Inferior parietal cortex (tissue), 1 donor: ENCODE measurements at regions not wholly inside any gene's neighbourhood (a gene's known extent, or its start where the extent isn't known, plus 50 kb on each side); places are given as distances from the start of the nearest gene placed in this dataset.

Source experiments
- DNase-seq: peaks from one replicate; pipeline ENCODE4 v3.0.0-alpha.2; 2016; ENCODE audit errors: extremely low spot score

- DNase-seq, result no peak
These were observed 168.4 kb upstream of the EDNRA start for GRCh38 chr4:147312376-147313046.

GRCh38 chr4:147313108-147313507 is 167.8 kb upstream of the EDNRA start:
- no peak for DNase-seq

GRCh38 chr4:147318586-147318985 is 162.3 kb upstream of the EDNRA start:
- no peak for DNase-seq

GRCh38 chr4:147325571-147325981 is 155.3 kb upstream of the EDNRA start:
- DNase-seq, result no peak

- no peak for DNase-seq
These were observed 154.3 kb upstream of the EDNRA start for GRCh38 chr4:147326591-147326990.

- DNase-seq, result no peak
These were observed 153.6 kb upstream of the EDNRA start for GRCh38 chr4:147327322-147327721.

- no peak for DNase-seq
These were observed 152.7 kb upstream of the EDNRA start for GRCh38 chr4:147328189-147328588.

- no peak for DNase-seq
These were observed 152.0 kb upstream of the EDNRA start for GRCh38 chr4:147328756-147329446.

GRCh38 chr4:147332091-147332490 is 148.8 kb upstream of the EDNRA start:
- no peak for DNase-seq

GRCh38 chr4:147334478-147334877 is 146.4 kb upstream of the EDNRA start:
- DNase-seq, result no peak

GRCh38 chr4:147335183-147335582 is 145.7 kb upstream of the EDNRA start:
- DNase-seq, result no peak

- no peak for DNase-seq
These were observed 144.6 kb upstream of the EDNRA start for GRCh38 chr4:147336252-147336651.

- no peak for DNase-seq
These were observed 141.8 kb upstream of the EDNRA start for GRCh38 chr4:147339100-147339499.

- no peak for DNase-seq
These were observed 140.8 kb upstream of the EDNRA start for GRCh38 chr4:147340111-147340510.

GRCh38 chr4:147340591-147341120 is 140.2 kb upstream of the EDNRA start:
- DNase-seq, result no peak

GRCh38 chr4:147343692-147344091 is 137.2 kb upstream of the EDNRA start:
- no peak for DNase-seq

GRCh38 chr4:147345662-147346061 is 135.2 kb upstream of the EDNRA start:
- no peak for DNase-seq

GRCh38 chr4:147347217-147347616 is 133.7 kb upstream of the EDNRA start:
- no peak for DNase-seq

- DNase-seq, result no peak
These were observed 131.7 kb upstream of the EDNRA start for GRCh38 chr4:147349193-147349592.

GRCh38 chr4:147351083-147351787 is 129.7 kb upstream of the EDNRA start:
- DNase-seq, result no peak

- no peak for DNase-seq
These were observed 126.7 kb upstream of the EDNRA start for GRCh38 chr4:147354237-147354636.

- no peak for DNase-seq
These were observed 125.8 kb upstream of the EDNRA start for GRCh38 chr4:147355032-147355656.
